Osteocyte (in vitro differentiated cells): ENCODE measurements at regions not wholly inside any gene's neighbourhood (a gene's known extent, or its start where the extent isn't known, plus 50 kb on each side); places are given as distances from the start of the nearest gene placed in this dataset.

Source experiments
- DNase-seq: peaks from one replicate; pipeline ENCODE4 v3.0.0; 2021; ENCODE audit warnings: mixed read lengths; ENCODE audit not compliant: unreplicated experiment; ENCODE audit errors: extremely low spot score
- H3K27ac Mint-ChIP-seq: one replicate; pipeline ENCODE4 v1.8.0; 2021; ENCODE audit warnings: mild to moderate bottlenecking, mixed read lengths; ENCODE audit not compliant: unreplicated experiment
- H3K27me3 Mint-ChIP-seq: one replicate; pipeline ENCODE4 v1.8.0; 2021; ENCODE audit warnings: mixed read lengths; ENCODE audit not compliant: unreplicated experiment
- H3K36me3 Mint-ChIP-seq: one replicate; pipeline ENCODE4 v1.8.0; 2021; ENCODE audit warnings: mixed read lengths; ENCODE audit not compliant: unreplicated experiment
- H3K4me1 Mint-ChIP-seq: one replicate; pipeline ENCODE4 v1.8.0; 2021; ENCODE audit warnings: mixed read lengths; ENCODE audit not compliant: unreplicated experiment
- H3K4me3 Mint-ChIP-seq: one replicate; pipeline ENCODE4 v1.8.0; 2021; ENCODE audit warnings: mild to moderate bottlenecking, moderate library complexity, mixed read lengths; ENCODE audit not compliant: unreplicated experiment
- H3K9me3 Mint-ChIP-seq: one replicate; pipeline ENCODE4 v1.8.0; 2021; ENCODE audit warnings: mixed read lengths; ENCODE audit not compliant: unreplicated experiment
- TF ChIP-seq, protein P1 (sequence below): fragments of 200-600 bp; sonication (generic); IDR thresholded peaks from 2 replicates; pipeline ENCODE4 v1.5.0; 2021; ENCODE audit warnings: antibody characterized with exemption, mild to moderate bottlenecking, moderate library complexity

DNA sequence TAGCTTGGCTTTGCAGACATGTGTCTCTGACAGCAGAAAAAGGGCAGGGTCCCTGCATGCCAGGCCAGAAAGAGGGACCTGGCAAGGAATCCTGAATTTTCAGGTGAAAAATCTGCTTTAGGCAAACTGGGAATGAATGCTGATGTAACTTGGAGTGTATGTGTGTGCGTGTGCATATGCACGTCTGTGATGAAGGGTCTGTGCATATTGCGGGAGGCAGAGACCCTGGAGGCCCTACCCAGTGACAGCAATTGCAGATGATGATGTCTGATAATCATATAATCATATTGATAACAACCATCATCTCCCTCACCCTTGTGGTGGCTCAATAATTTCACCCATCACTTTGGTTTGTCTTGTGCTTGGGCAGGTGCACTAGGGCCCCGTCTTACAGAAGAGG is 80.7 kb upstream of the SDK2 start:
- no peaks in the 10 kb centered on the region for H3K4me1 Mint-ChIP-seq
- H3K9me3 Mint-ChIP-seq: no peaks in the 10 kb centered on the region
- H3K27me3 Mint-ChIP-seq: peaks cover 13% of the 10 kb centered on the region
- no peak overlapping the region for H3K27ac Mint-ChIP-seq
- no peaks in the 10 kb centered on the region for H3K36me3 Mint-ChIP-seq
- H3K4me3 Mint-ChIP-seq: no peak overlapping the region
- TF ChIP-seq, protein P1, sequence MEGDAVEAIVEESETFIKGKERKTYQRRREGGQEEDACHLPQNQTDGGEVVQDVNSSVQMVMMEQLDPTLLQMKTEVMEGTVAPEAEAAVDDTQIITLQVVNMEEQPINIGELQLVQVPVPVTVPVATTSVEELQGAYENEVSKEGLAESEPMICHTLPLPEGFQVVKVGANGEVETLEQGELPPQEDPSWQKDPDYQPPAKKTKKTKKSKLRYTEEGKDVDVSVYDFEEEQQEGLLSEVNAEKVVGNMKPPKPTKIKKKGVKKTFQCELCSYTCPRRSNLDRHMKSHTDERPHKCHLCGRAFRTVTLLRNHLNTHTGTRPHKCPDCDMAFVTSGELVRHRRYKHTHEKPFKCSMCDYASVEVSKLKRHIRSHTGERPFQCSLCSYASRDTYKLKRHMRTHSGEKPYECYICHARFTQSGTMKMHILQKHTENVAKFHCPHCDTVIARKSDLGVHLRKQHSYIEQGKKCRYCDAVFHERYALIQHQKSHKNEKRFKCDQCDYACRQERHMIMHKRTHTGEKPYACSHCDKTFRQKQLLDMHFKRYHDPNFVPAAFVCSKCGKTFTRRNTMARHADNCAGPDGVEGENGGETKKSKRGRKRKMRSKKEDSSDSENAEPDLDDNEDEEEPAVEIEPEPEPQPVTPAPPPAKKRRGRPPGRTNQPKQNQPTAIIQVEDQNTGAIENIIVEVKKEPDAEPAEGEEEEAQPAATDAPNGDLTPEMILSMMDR: no peak
- DNase-seq: no peak

DNA sequence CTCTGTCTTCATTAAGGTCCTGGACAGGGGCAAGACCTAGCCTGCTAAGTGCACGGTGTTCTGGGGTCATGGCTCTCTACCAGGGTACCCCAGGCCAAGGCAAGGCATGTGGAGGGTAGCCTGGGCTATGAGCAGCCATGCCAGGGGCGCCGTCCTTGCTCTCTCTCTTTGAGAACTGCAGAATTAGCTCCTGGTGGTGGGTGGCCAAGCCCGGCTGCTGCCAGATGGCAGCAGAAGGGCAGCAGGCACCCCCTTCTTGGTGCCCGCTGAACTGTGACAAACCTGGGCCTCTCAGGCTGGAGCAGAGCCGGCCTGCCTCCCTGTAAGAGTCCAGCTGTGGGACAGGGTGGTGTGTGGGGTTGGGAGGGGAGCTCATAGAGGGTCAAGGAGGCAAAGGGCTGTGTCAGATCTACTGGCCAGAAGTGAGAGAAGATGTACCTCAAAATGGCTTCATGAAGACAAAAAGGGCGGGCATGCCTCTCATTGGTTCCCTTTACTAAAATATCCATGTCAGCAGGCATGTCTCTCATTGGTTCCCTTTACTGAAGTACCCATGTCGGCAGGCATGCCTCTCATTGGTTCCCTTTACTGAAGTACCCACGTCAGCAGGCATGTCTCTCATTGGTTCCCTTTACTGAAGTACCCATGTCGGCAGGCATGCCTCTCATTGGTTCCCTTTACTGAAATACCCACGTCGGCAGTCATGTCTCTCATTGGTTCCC is 81.7 kb upstream of the SDK2 start:
- Mint-ChIP-seq H3K36me3 (no peaks in the 10 kb centered on the region), H3K9me3 (peaks cover 6% of the 10 kb centered on the region), H3K4me1 (no peaks in the 10 kb centered on the region), H3K27me3 (peaks cover 9% of the 10 kb centered on the region), H3K4me3 (no peak overlapping the region), H3K27ac (no peak overlapping the region)
- TF ChIP-seq, protein P1: no peak
- no peak for DNase-seq

DNA sequence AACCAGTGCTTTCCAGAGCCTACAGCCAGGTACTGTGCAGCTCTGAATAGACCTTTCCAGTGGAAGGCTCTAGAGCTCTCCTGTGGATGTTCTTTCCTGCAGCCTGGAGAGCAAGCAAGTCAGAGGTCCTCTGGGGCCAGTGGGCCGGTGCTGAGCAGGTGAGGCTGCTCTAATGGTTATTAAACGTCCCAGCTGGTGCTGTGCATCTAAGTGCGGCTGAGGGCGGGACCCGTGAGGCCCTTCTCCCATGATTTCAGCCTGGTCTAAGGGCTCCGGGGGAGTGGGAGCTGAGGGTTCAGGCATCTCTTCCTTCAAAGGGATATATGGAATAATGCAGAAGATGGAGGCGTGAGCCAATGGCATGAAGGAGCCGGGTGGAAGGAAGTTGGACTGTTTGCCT is 83.7 kb upstream of the SDK2 start:
- TF ChIP-seq, protein P1: no peak
- H3K4me1 Mint-ChIP-seq: no peaks in the 10 kb centered on the region
- no peak for DNase-seq
- peaks cover 11% of the 10 kb centered on the region for H3K9me3 Mint-ChIP-seq
- no peak overlapping the region for H3K27ac Mint-ChIP-seq
- H3K36me3 Mint-ChIP-seq: no peaks in the 10 kb centered on the region
- H3K4me3 Mint-ChIP-seq: no peak overlapping the region
- H3K27me3 Mint-ChIP-seq: peaks cover 5% of the 10 kb centered on the region

DNA sequence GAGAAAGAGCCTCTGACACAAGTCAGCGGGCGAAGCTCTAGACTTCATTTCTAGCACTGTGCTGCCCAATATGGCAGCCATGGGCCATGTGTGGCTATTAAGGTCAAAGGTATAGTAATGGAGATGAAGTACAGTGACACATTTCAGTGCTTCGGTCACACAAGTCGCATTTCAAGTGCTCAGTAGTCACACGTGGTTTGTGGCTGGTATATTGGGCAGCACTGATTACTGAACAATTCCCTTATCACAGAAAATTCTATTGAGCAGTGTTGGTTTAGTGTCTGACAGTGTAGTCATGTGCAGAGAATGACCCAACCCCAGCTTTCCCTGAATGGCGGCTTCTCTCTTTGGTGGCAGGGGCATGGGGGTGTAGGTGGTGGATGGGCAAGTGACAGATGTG is 84.9 kb upstream of the SDK2 start:
- H3K27me3 Mint-ChIP-seq: peaks cover 5% of the 10 kb centered on the region
- no peak overlapping the region for H3K4me3 Mint-ChIP-seq
- TF ChIP-seq, protein P1: no peak
- no peak for DNase-seq
- H3K9me3 Mint-ChIP-seq: peaks cover 11% of the 10 kb centered on the region
- H3K36me3 Mint-ChIP-seq: no peaks in the 10 kb centered on the region
- H3K27ac Mint-ChIP-seq: no peak overlapping the region
- no peaks in the 10 kb centered on the region for H3K4me1 Mint-ChIP-seq

DNA sequence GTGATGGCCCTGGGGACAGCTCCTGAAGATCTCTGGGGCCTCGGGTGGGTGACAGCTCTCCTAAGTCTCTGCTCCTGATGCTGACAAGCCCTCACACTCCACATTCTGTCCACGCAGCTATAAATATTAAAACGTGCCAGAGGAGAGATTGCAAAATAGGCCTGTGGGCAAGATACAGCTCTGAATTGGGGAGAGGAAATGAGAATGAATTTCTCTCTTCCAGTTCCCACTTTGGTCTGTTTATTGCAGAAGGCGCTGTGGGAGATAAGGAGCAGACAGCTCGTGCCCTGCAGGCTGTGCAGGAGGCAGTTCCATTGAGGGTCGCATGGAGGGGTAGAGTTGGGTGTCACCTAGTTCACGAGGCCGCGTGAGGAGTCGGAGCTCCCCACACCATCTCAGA is 87.5 kb upstream of the SDK2 start:
- no peak for DNase-seq
- Mint-ChIP-seq H3K4me3 (no peak overlapping the region), H3K27ac (no peak overlapping the region), H3K4me1 (no peaks in the 10 kb centered on the region), H3K27me3 (peaks cover 11% of the 10 kb centered on the region), H3K9me3 (peaks cover 11% of the 10 kb centered on the region), H3K36me3 (no peaks in the 10 kb centered on the region)
- TF ChIP-seq, protein P1: no peak
